Activated T-helper 1 cell treated with anti-CD3 and anti-CD28 coated beads, Interleukin-12 subunit alpha, Interleukin-12 subunit beta, Interleukin-2, Interleukin-4 antibody, amounts not matched to agents 30 ng/mL and 10 ng/mL and 1 ng/mL, durations not matched to agents 14 hours and 24 hours and 36 hours (primary cell): ENCODE measurements at regions not wholly inside any gene's neighbourhood (a gene's known extent, or its start where the extent isn't known, plus 50 kb on each side); places are given as distances from the start of the nearest gene placed in this dataset.

Source experiments
- DNase-seq: peaks from one replicate; pipeline ENCODE4 v3.0.0; 2021; ENCODE audit warnings: low spot score
- H3K27ac Mint-ChIP-seq: one replicate; pipeline ENCODE4 v1.8.0; 2021; ENCODE audit warnings: mild to moderate bottlenecking, mixed read lengths
- H3K27me3 Mint-ChIP-seq: one replicate; pipeline ENCODE4 v1.8.0; 2022; ENCODE audit warnings: mild to moderate bottlenecking, moderate library complexity, mixed read lengths; ENCODE audit not compliant: insufficient read depth
- H3K36me3 Mint-ChIP-seq: one replicate; pipeline ENCODE4 v1.8.0; 2021; ENCODE audit warnings: low read depth, mixed read lengths
- H3K4me1 Mint-ChIP-seq: one replicate; pipeline ENCODE4 v1.8.0; 2021; ENCODE audit warnings: low read depth, mixed read lengths
- H3K4me3 Mint-ChIP-seq: one replicate; pipeline ENCODE4 v1.8.0; 2021; ENCODE audit warnings: mild to moderate bottlenecking, moderate library complexity, mixed read lengths
- H3K9me3 Mint-ChIP-seq: one replicate; pipeline ENCODE4 v1.8.0; 2021; ENCODE audit warnings: mixed read lengths
- intact Hi-C: fragments of 100-400 bp; cut with micrococcal nuclease; formaldehyde crosslinking; loops from one replicate; pipeline ENCODE4 v1.15.1; 2024

GRCh38 chr11:112728288-112728687 lies 232.9 kb upstream of the NCAM1 start:
- H3K4me1 Mint-ChIP-seq, result no peaks in the 10 kb centered on the region
- no peaks in the 10 kb centered on the region for H3K9me3 Mint-ChIP-seq
- H3K27ac Mint-ChIP-seq, result no peak overlapping the region
- no peak for DNase-seq
- H3K4me3 Mint-ChIP-seq, result no peak overlapping the region
- peaks cover 3% of the 10 kb centered on the region for H3K27me3 Mint-ChIP-seq
- intact Hi-C loops, result no loop called here
- H3K36me3 Mint-ChIP-seq, result no peaks in the 10 kb centered on the region

GRCh38 chr11:112728716-112729115 lies 232.5 kb upstream of the NCAM1 start:
- Mint-ChIP-seq H3K36me3 (no peaks in the 10 kb centered on the region), H3K4me1 (no peaks in the 10 kb centered on the region), H3K27ac (no peak overlapping the region), H3K27me3 (peaks cover 3% of the 10 kb centered on the region), H3K9me3 (no peaks in the 10 kb centered on the region), H3K4me3 (no peak overlapping the region)
- intact Hi-C loops, result no loop called here
- DNase-seq, result no peak

GRCh38 chr11:112730591-112730990 lies 230.6 kb upstream of the NCAM1 start:
- no peaks in the 10 kb centered on the region for H3K9me3 Mint-ChIP-seq
- H3K27ac Mint-ChIP-seq, result no peak overlapping the region
- H3K36me3 Mint-ChIP-seq, result no peaks in the 10 kb centered on the region
- no peaks in the 10 kb centered on the region for H3K4me1 Mint-ChIP-seq
- intact Hi-C loops, result no loop called here
- peaks cover 3% of the 10 kb centered on the region for H3K27me3 Mint-ChIP-seq
- H3K4me3 Mint-ChIP-seq, result no peak overlapping the region
- DNase-seq, result no peak

- no peaks in the 10 kb centered on the region for H3K4me1 Mint-ChIP-seq
- no peak overlapping the region for H3K27ac Mint-ChIP-seq
- H3K4me3 Mint-ChIP-seq, result no peak overlapping the region
- H3K27me3 Mint-ChIP-seq, result peaks cover 3% of the 10 kb centered on the region
- intact Hi-C loops, result no loop called here
- no peaks in the 10 kb centered on the region for H3K9me3 Mint-ChIP-seq
- no peak for DNase-seq
- no peaks in the 10 kb centered on the region for H3K36me3 Mint-ChIP-seq
These were observed 229.7 kb upstream of the NCAM1 start for GRCh38 chr11:112731538-112731937.

- no peaks in the 10 kb centered on the region for H3K9me3 Mint-ChIP-seq
- H3K36me3 Mint-ChIP-seq, result no peaks in the 10 kb centered on the region
- intact Hi-C loops, result no loop called here
- H3K4me1 Mint-ChIP-seq, result no peaks in the 10 kb centered on the region
- H3K27ac Mint-ChIP-seq, result no peak overlapping the region
- peaks cover 3% of the 10 kb centered on the region for H3K27me3 Mint-ChIP-seq
- H3K4me3 Mint-ChIP-seq, result no peak overlapping the region
- DNase-seq, result no peak
These were observed 229.2 kb upstream of the NCAM1 start for GRCh38 chr11:112732031-112732430.

GRCh38 chr11:112734207-112734606 lies 227.0 kb upstream of the NCAM1 start:
- Mint-ChIP-seq H3K27me3 (no peaks in the 10 kb centered on the region), H3K4me1 (no peaks in the 10 kb centered on the region)

GRCh38 chr11:112735470-112735869 lies 225.8 kb upstream of the NCAM1 start:
- intact Hi-C loops, result no loop called here
- no peak for DNase-seq
- no peaks in the 10 kb centered on the region for H3K9me3 Mint-ChIP-seq
- no peak overlapping the region for H3K4me3 Mint-ChIP-seq
- no peaks in the 10 kb centered on the region for H3K4me1 Mint-ChIP-seq
- no peaks in the 10 kb centered on the region for H3K36me3 Mint-ChIP-seq
- H3K27ac Mint-ChIP-seq, result no peak overlapping the region
- H3K27me3 Mint-ChIP-seq, result no peaks in the 10 kb centered on the region

More at GRCh38 chr11:112734207-112734606, 227.0 kb upstream of the NCAM1 start:
- no peak overlapping the region for H3K27ac Mint-ChIP-seq
- no peak overlapping the region for H3K4me3 Mint-ChIP-seq
- DNase-seq, result no peak
- H3K36me3 Mint-ChIP-seq, result no peaks in the 10 kb centered on the region
- no peaks in the 10 kb centered on the region for H3K9me3 Mint-ChIP-seq
- intact Hi-C loops, result no loop called here

GRCh38 chr11:112744041-112744440 lies 217.2 kb upstream of the NCAM1 start:
- H3K4me1 Mint-ChIP-seq, result peaks cover 7% of the 10 kb centered on the region
- H3K4me3 Mint-ChIP-seq, result no peak overlapping the region
- no peak for DNase-seq
- H3K9me3 Mint-ChIP-seq, result no peaks in the 10 kb centered on the region
- H3K27ac Mint-ChIP-seq, result no peak overlapping the region
- intact Hi-C loops, result no loop called here
- no peaks in the 10 kb centered on the region for H3K36me3 Mint-ChIP-seq
- H3K27me3 Mint-ChIP-seq, result peaks cover 3% of the 10 kb centered on the region

GRCh38 chr11:112745973-112746372 lies 215.2 kb upstream of the NCAM1 start:
- DNase-seq, result no peak
- Mint-ChIP-seq H3K27ac (no peak overlapping the region), H3K9me3 (no peaks in the 10 kb centered on the region), H3K4me3 (no peak overlapping the region), H3K36me3 (no peaks in the 10 kb centered on the region), H3K4me1 (peaks cover 7% of the 10 kb centered on the region), H3K27me3 (peaks cover 3% of the 10 kb centered on the region)
- intact Hi-C loops, result no loop called here

GRCh38 chr11:112748252-112748651 lies 213.0 kb upstream of the NCAM1 start:
- H3K27me3 Mint-ChIP-seq, result peaks cover 3% of the 10 kb centered on the region
- no peaks in the 10 kb centered on the region for H3K36me3 Mint-ChIP-seq
- H3K27ac Mint-ChIP-seq, result no peak overlapping the region
- DNase-seq, result no peak
- H3K9me3 Mint-ChIP-seq, result no peaks in the 10 kb centered on the region
- H3K4me1 Mint-ChIP-seq, result peaks cover 7% of the 10 kb centered on the region
- intact Hi-C loops, result no loop called here
- no peak overlapping the region for H3K4me3 Mint-ChIP-seq

GRCh38 chr11:112748713-112749543 lies 212.3 kb upstream of the NCAM1 start:
- no peak for DNase-seq
- Mint-ChIP-seq H3K36me3 (no peaks in the 10 kb centered on the region), H3K27ac (no peak overlapping the region), H3K9me3 (no peaks in the 10 kb centered on the region), H3K27me3 (peaks cover 3% of the 10 kb centered on the region), H3K4me3 (no peak overlapping the region), H3K4me1 (peaks cover 7% of the 10 kb centered on the region)
- intact Hi-C loops, result no loop called here

GRCh38 chr11:112751329-112751728 lies 209.9 kb upstream of the NCAM1 start:
- H3K27me3 Mint-ChIP-seq, result peaks cover 5% of the 10 kb centered on the region
- DNase-seq, result no peak
- intact Hi-C loops, result no loop called here
- H3K4me3 Mint-ChIP-seq, result no peak overlapping the region
- H3K27ac Mint-ChIP-seq, result no peak overlapping the region
- no peaks in the 10 kb centered on the region for H3K9me3 Mint-ChIP-seq
- H3K4me1 Mint-ChIP-seq, result peaks cover 2% of the 10 kb centered on the region
- no peaks in the 10 kb centered on the region for H3K36me3 Mint-ChIP-seq

- Mint-ChIP-seq H3K9me3 (no peaks in the 10 kb centered on the region), H3K27me3 (peaks cover 5% of the 10 kb centered on the region), H3K4me1 (no peaks in the 10 kb centered on the region)
These were observed 209.4 kb upstream of the NCAM1 start for GRCh38 chr11:112751772-112752171.

GRCh38 chr11:112752563-112752962 lies 208.7 kb upstream of the NCAM1 start:
- H3K9me3 Mint-ChIP-seq, result no peaks in the 10 kb centered on the region
- DNase-seq, result no peak
- no peak overlapping the region for H3K4me3 Mint-ChIP-seq
- H3K4me1 Mint-ChIP-seq, result no peaks in the 10 kb centered on the region
- no peaks in the 10 kb centered on the region for H3K36me3 Mint-ChIP-seq
- intact Hi-C loops, result no loop called here
- no peak overlapping the region for H3K27ac Mint-ChIP-seq
- peaks cover 7% of the 10 kb centered on the region for H3K27me3 Mint-ChIP-seq

More at GRCh38 chr11:112751772-112752171, 209.4 kb upstream of the NCAM1 start:
- no peaks in the 10 kb centered on the region for H3K36me3 Mint-ChIP-seq
- intact Hi-C loops, result no loop called here
- H3K4me3 Mint-ChIP-seq, result no peak overlapping the region
- DNase-seq, result no peak
- H3K27ac Mint-ChIP-seq, result no peak overlapping the region
